22Rv1 (cell line): ENCODE measurements at regions not wholly inside any gene's neighbourhood (a gene's known extent, or its start where the extent isn't known, plus 50 kb on each side); places are given as distances from the start of the nearest gene placed in this dataset.

Experiments
- H3K27ac ChIP-seq: fragments of 450-650 bp; 2 replicates; pipeline ENCODE4 v1.5.1; 2017
- CTCF ChIP-seq: fragments of 450-650 bp; IDR thresholded peaks from 2 replicates; pipeline ENCODE4 v1.5.1; 2017; ENCODE audit warnings: mild to moderate bottlenecking
- ZFX ChIP-seq: fragments of 450-650 bp; IDR thresholded peaks from 2 replicates; pipeline ENCODE4 v1.6.1; 2017; ENCODE audit warnings: antibody characterized with exemption, borderline replicate concordance

DNA sequence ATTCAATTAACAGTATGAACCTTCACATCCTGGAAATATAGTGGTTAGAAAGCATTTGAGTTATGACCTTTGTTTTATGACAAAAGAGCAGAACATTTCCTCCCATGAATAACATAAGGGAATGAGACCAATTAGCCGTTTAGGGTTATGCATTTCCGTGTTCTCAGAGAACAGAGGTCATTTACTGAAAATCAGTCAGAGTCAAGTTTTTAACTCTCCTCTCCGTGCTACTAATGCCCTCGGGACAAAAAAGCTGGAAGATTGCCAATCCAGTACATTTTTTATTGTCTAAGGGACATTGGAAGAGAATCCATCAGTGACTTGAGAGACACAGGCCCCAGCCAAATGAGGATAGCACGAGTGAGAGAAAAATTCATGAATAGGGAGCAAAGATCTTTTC lies 632.7 kb downstream of the RFPL4B start:
- H3K27ac ChIP-seq: no peak overlapping the region
- TF ChIP-seq ZFX (no peak), CTCF (no peak)

DNA sequence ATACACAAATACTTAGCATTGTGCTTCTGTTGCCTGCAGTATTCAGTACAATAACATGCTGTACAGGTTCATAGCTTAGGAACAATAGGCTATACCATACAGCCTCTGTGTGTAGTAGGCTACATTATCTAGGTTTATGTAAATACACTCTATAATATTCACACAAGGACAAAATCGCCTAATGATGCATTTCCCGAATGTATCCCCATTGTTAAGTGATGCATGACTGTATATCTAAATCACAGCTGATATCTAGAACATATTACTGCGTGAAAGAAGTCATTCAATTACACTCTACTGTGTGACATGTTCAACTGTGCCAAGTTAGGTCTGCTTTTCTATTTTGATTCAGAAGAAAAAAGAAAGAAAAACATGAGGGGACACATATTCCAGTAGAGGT lies 633.5 kb downstream of the RFPL4B start:
- no peak for TF ChIP-seq ZFX
- no peak for TF ChIP-seq CTCF
- H3K27ac ChIP-seq: no peak overlapping the region

- H3K27ac ChIP-seq: no peak overlapping the region
Observed at GRCh38 chr6:112983713-112984261, 636.7 kb downstream of the RFPL4B start.

GRCh38 chr6:112984899-112985298 lies 637.8 kb downstream of the RFPL4B start:
- no peak for TF ChIP-seq CTCF
- TF ChIP-seq ZFX: no peak
- no peak overlapping the region for H3K27ac ChIP-seq

More at GRCh38 chr6:112983713-112984261, 636.7 kb downstream of the RFPL4B start:
- no peak for TF ChIP-seq ZFX
- TF ChIP-seq CTCF: no peak

GRCh38 chr6:112986321-112986720 lies 639.2 kb downstream of the RFPL4B start:
- no peak overlapping the region for H3K27ac ChIP-seq
- TF ChIP-seq ZFX (no peak), CTCF (no peak)

GRCh38 chr6:112988748-112989147 lies 641.6 kb downstream of the RFPL4B start:
- TF ChIP-seq CTCF (no peak), ZFX (no peak)
- no peak overlapping the region for H3K27ac ChIP-seq

GRCh38 chr6:112990971-112991370 lies 643.8 kb downstream of the RFPL4B start:
- no peak overlapping the region for H3K27ac ChIP-seq
- TF ChIP-seq CTCF (no peak), ZFX (no peak)
